ENCODE measurements at regions not wholly inside any gene's neighbourhood (a gene's known extent, or its start where the extent isn't known, plus 50 kb on each side); places are given as distances from the start of the nearest gene placed in this dataset.

DNA sequence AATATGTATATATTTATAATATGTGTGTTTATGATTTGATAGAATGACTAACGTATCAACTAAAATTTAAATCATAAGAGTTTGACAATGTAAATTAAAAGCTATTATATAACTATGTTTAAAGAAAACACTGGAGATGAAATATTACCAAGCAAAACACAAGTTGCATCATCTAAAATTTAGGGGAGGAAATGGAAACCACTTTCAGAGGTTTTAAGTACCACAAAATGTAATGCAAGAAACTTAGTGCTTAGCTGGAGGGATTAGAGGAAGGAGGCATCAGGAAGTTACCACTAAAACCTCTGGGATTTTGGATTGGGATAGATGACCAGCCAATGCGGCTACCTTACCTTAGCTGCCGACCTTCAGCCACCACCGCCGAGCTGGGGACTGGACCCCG is 1192.1 kb upstream of the PRKX start:
- TF ChIP-seq, protein P1, sequence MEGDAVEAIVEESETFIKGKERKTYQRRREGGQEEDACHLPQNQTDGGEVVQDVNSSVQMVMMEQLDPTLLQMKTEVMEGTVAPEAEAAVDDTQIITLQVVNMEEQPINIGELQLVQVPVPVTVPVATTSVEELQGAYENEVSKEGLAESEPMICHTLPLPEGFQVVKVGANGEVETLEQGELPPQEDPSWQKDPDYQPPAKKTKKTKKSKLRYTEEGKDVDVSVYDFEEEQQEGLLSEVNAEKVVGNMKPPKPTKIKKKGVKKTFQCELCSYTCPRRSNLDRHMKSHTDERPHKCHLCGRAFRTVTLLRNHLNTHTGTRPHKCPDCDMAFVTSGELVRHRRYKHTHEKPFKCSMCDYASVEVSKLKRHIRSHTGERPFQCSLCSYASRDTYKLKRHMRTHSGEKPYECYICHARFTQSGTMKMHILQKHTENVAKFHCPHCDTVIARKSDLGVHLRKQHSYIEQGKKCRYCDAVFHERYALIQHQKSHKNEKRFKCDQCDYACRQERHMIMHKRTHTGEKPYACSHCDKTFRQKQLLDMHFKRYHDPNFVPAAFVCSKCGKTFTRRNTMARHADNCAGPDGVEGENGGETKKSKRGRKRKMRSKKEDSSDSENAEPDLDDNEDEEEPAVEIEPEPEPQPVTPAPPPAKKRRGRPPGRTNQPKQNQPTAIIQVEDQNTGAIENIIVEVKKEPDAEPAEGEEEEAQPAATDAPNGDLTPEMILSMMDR (IDR thresholded peaks at IDR 0.05): no peak
- TF ChIP-seq POLR2A (IDR thresholded peaks at IDR 0.05; ENCODE audit: low read depth) (no peak), POLR2AphosphoS5 (IDR thresholded peaks at IDR 0.05) (no peak)
